ENCODE measurements at regions not wholly inside any gene's neighbourhood (a gene's known extent, or its start where the extent isn't known, plus 50 kb on each side); places are given as distances from the start of the nearest gene placed in this dataset.
"Not testable (repeated sequence)": the region's sequence is repeated elsewhere in the genome, so short reads cannot be mapped to it uniquely, and the experiment has no call there.

DNA sequence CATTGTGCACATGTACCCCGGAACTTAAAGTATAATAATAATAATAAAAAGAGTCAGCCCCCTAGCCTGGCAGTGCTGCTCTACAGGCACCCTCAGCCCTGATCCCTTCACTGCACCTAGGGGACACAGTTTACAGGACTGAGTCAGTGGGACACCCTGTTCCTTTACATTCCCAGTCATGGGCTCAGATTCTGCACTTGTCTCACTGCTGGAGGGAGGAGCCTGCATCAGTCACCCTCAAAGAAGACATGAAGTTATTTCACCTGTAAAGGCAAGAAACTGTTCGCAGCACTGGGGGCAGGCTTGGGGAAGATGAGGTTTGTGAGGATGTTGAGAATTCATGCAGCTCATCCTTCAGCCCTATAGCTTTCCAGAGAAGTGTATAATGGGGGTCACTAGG is 50.7 kb upstream of the VPREB1 start:
- no peak for DNase-seq

DNA sequence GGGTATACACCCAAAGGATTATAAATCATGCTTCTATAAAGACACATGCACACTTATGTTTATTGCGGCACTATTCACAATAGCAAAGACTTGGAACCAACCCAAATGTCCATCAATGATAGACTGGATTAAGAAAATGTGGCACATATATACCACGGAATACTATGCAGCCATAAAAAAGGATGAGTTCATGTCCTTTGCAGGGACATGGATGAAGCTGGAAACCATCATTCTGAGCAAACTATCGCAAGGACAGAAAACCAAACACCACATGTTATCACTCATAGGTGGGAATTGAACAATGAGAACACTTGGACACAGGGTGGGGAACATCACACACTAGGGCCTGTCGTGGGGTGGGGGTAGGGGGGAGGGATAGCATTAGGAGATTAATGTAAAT is 51.1 kb upstream of the VPREB1 start:
- DNase-seq = not testable (repeated sequence)

DNA sequence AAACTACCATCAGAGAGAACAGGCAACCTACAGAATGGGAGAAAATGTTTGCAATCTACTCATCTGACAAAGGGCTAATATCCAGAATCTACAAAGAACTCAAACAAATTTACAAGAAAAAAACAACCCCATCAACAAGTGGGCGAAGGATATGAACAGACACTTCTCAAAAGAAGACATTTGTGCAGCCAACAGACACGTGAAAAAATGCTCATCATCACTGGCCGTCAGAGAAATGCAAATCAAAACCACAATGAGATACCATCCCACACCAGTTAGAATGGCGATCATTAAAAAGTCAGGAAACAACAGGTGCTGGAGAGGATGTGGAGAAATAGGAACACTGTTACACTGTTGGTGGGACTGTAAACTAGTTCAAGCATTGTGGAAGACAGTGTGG is 51.6 kb upstream of the VPREB1 start:
- not testable (repeated sequence) for DNase-seq

DNA sequence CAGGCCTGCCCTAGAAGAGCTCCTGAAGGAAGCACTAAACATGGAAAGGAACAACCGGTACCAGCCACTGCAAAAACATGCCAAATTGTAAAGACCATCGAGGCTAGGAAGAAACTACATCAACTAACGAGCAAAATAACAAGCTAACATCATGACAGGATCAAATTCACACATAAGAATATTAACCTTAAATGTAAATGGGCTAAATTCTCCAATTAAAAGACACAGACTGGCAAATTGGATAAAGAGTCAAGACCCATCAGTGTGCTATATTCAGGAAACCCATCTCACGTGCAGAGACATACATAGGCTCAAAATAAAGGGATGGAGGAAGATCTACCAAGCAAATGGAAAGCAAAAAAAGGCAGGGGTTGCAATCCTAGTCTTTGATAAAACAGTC is 54.8 kb upstream of the VPREB1 start:
- DNase-seq = not testable (repeated sequence)

DNA sequence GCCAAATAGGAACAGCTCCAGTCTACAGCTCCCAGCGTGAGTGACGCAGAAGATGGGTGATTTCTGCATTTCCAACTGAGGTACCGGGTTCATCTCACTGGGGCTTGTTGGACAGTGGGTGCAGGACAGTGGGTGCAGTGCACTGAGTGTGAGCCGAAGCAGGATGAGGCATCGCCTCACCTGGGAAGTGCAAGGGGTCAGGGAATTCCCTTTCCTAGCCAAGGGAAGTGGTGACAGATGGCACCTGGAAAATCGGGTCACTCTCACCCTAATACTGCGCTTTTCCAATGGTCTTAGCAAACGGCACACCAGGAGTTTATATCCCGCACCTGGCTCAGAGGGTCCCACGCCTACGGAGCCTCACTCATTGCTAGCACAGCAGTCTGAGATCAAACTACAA is 56.7 kb upstream of the VPREB1 start:
- not testable (repeated sequence) for DNase-seq

DNA sequence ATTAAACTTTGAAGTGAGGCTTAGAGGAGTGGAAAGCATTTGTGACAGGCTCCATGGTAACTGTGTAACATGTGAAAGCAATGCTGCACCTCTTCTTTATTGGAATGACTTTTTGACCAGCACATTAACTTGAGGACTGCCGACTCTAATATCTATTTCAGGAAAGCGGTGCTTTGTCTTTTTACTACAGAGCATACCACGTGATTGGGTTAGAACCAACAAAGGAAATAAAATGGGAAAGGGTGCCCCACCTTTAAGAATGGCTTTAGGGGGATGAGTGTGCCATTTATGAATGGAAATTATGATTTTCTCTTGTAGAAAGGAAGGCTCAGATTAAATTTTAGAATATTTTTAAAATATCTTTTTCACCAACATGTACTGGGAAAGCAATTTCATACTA is 57.3 kb upstream of the VPREB1 start:
- no peak for DNase-seq

DNA sequence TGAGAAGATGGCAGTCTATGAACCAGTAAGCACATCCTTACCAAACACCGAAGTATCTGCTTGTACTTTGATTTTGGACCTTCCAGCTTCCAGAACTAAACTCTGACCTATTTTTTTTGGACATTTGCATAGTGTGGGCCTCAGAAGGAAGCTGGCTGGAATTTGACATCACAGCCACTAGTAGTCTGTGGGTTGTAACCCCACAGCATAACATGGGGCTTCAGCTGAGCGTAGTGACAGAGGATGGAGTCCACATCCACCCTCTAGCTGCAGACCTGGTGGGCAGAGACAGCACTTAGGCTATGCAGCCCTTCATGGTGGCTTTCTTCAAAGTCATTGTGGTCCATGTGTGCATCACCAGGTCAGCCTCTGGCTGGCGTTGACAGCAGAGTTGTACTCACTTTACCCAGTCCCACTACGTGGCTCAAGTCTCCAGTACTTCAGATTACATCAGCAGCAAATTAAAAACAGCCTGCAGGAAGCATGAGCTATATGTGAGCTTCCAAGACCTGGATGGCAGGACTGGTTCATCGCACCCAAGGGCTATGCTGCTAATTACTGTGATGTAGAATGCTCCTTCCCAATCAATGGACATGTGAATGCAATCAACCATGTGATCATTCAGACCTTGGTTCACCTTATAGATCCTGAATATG is 58.6 kb upstream of the VPREB1 start:
- no peak for DNase-seq

DNA sequence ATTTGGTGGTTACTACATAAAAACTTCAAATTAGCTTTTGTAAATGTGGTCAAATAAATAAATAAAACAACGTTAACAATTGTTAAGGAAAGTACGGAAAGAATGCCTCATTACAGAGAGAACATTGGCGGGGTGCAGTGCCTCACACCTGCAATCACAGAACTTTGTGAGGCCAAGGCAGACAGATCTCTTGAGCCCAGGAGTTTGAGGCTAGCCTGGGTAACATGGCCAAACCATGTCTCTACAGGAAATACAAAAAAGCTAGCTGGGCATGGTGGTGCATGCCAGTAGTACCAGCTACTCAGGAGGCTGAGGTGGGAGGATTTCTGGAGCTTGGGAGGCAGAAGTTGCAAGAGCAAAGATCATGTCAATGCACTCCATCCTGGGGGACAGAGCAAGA is 59.4 kb upstream of the VPREB1 start:
- no peak for DNase-seq

DNA sequence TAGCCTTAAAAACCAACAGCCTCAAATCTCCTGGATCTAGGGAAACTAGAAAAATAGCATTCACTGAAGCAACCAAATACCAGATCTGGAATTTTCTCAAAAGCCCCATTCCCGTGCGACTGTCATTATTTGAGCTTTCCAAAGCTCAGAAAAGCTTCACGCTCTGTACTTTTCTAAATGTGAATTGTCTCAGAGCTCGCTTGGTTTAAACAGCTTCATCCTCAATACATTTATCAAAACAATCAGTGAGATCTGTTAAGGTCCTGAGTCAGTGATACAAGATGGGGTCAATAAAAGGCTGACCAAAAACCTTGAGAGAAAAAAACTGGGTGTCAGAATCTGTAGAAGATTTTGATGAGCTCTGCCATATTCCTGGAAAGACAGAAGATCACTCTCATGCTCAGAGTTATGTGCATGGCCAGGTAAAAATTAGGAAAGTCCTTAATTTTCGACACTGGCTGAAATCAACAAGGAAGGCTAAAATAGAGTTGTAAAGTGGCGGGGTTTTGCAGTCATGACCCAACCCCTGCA is 60.2 kb upstream of the VPREB1 start:
- DNase-seq = no peak

DNA sequence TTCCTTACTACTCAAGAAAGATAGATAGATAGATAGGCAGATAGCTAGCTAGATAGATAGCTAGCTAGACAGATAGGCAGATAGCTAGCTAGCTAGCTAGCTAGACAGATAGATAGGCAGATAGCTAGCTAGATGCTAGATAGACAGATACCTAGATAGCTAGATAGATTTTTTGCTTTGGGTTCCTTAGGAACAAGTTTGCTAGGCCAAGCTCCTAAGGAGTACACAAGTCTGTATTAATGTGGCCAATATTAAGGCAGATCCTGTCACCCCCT is 61.7 kb upstream of the VPREB1 start:
- no peak for DNase-seq

DNA sequence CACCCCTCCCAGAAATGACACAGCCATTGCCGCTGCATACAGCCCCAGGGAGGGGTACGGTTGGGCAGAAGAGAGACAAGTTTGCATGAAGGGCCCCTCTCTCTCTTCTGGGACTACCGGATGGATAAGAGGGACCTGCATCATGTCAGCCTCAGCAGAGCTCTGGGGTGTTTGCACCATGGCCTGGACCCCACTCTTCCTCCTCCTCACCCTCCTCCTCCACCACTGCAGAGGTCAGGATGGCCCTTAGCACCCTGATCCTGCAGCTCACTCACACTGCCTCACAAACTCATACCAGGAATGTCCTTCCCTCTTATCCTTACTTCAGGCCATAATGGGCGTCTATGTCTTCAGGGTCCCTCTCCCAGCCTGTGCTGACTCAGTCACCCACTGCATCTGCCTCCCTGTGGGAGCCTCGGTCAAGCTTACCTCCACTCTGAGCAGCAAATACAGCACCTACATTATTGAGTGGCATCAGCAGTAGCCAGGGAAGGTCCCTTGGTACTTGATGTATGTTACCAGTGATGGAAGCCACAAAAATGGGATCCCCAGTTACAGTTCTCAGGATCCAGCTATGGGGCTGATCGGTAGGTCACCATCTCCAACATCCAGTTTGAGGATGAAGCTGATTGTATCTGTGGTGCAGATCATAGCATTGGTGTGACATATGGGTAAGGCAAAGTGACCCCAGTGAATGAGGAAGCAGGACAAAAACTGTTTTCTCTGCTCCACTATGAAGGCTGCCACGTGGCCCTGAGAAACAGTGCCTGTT is 62.2 kb upstream of the VPREB1 start:
- DNase-seq = no peak

DNA sequence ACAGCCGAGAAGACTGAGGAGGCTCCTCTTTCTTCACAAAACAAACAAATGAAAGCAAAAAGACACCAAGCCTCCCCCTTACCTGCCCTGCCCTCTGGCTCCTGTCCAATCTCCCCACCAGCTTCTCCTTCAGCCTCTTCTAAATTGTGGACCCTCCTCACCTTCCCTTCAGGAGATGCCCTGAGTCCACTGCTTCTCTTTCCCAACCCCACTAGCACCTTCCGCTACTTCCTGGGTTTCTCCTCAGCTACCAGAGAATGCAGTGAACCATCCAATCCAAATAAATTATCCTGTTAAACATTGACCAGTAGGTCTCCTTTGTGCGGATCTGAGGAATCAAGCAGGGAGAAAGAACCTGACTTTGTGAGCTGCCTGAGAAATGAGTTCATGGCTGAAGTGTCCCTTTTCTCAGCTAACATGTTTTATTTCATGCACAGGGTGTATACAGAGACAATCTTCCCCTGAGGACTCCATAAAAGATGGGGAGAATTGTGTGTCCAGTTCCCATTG is 63.2 kb upstream of the VPREB1 start:
- DNase-seq = no peak

DNA sequence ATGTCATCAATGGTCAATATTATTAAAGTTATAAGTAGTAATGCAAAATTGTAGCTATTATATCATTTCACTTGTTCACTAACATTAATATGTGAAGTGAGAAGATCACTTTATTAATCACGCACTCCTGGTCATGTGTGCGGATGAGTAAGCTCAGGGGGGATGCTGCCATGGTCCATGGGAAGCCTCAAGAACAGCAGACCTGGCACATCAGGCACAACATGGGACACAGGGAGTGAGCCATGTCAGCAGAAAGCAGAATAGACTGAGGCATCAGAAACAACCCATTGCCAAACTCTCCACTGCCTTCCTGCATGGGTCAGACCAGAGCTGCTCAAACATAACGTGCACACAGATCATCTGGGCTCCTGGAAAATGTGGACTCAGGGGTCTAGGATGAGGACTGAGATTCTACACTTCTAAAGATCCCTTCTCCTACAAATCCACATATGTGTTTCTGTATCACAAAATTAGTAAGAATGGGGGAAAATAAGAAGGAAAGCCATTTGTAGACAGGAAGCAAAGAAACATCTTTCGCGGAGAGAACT is 63.8 kb upstream of the VPREB1 start:
- no peak for DNase-seq

DNA sequence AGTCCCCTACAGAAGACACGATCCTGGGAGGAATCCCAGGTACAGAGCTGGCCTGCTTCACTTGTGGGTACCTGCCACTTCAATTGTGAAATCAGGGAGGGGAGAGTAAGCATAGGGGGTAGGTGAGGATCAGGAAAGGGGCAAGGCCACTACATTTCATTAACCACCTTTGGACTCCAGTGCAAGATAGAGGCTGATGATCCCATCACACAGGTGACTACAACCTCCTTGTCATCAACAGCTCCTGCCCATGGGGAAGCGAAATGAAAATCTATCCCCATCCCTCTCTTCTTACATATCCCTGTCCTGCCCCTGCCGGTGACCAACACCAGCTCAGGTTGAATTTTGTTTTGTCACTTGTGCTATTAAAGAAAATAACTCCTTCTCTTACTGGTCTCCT is 64.7 kb upstream of the VPREB1 start:
- DNase-seq = no peak

DNA sequence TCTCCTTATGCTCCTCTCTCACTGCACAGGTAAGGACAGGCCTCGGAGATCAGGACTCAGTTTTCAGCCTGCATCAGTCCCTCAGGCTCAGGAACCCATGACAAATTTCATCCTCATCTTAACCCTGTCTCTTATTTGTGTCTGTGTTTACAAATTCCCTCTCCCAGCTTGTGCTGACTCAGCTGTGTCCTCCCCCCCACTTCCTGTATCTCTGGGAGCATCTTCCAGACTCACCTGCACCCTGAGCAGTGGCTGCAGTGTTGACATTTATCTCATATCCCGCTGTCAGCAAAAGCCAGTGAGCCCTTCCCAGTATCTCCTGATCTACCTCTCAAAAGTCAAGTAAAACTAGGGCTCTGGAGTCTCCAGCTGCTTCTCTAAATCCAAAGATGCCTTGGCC is 65.6 kb upstream of the VPREB1 start:
- no peak for DNase-seq

DNA sequence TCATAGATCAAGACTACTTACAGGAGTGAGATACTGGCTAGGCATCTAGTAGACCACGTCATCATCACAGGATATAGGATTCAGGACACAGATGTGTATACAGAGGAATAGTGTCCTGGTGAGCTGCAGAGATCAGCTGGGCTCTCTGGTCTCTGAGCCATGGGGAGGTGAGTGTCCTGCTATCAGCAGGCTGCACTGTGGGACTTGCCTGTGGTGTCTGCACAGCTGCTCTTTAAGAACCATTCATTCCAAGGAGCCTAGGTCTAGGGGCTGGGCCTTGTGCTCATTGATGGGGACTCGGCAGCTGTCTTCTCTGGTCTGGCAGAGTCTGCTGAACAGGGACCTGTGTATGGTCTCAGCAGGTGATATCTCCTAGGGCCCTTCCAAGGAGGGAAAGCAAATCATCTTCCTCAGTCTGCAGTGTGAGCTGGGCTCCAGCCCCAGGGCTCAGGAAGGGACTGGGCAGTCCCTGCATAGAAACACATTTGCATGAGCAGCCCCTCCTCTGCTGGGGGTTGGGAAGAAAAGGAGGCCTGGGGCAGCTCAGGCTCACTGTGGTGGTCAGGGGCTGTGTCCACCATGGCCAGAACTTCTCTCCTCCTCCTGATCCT is 66.1 kb upstream of the VPREB1 start:
- no peak for DNase-seq

DNA sequence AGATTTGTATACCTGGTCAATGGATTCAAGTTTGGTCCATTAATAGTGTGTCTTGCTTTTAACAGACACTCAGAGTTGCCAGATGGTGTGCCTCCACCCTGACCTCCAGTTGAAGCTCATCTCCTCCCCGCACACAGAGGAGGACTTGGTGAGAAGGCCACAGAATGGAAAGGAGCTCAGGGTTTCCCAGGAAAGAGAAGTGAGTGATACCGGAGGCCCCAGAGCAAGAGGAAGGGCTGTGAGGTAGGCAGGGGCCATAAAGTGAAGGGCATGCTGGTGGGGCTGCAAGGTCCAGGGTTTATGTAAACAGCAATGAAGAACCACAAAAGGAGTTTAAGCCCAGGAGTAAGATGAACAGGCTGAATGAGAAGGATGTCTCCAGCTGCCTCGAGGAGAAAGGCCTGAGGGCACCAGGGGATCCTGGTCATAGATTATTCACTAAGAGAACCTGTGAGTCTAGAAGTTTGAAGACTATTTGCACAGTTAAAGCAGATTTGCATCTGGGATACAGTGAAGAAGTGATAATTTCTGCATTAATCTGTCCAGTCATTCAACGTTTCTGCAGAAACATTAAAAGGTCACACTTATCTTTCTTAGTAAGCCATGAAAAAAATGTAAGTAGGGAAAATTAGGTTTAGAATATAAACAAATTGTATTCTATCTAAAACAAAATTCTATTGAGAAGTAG is 67.5 kb upstream of the VPREB1 start:
- no peak for DNase-seq

DNA sequence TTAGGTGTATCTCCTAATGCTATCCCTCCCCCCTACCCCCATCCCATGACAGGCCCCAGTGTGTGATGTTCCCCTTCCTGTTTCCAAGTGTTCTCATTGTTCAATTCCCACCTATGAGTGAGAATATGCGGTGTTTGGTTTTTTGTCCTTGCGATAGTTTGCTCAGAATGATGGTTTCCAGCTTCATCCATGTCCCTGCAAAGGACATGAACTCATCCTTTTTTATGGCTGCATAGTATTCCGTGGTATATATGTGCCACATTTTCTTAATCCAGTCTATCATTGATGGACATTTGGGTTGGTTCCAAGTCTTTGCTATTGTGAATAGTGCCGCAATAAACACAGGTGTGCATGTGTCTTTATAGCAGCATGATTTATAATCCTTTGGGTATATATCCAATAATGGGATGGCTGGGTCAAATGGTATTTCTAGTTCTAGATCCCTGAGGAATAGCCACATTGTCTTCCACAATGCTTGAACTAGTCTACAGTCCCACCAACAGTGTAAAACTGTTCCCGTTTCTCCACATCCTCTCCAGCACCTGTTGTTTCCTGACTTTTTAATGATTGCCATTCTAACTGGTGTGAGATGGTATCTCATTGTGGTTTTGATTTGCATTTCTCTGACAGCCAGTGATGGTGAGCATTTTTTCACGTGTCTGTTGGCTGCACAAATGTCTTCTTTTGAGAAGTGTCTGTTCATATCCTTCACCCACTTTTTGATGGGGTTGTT is 71.5 kb upstream of the VPREB1 start:
- not testable (repeated sequence) for DNase-seq

DNA sequence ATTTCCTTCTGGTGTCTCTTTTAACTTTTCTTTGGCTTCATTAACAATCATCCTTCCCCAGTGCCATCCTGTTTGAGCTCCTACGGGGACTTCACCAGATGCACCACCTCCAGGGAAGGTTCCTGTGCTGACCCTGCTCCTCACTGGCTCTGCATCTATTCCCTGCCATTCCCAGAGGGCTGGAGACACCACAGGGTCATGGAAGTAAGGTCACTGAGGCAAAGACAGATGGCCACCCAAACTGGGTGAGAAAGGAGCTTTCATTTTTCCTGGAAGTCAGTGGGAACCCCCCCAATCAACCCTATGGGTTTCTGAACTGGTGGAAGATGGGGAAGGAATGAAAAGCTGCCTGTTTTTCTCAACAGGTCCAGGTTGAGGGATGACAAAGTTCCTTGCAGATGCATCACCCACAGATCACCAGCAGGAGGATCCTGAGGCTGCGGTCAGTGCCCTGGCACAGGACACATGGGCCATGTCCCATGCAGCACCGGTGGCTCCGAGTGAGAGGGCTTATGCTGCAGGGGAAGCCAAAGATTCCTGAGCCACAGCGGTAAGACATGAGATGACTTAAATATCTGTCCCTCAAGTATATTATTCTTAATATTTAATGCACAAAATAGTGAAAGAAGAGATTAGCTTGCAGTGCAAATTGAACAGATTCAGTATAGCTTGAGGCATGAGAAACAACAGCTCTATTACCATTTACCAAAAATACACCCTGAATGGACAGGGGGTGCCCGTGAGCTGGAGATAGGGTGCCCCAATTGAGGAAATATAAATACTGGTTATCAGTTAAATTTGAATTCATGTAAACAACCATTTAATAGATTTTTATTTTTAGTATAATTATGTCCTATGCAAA is 73.0 kb upstream of the VPREB1 start:
- no peak for DNase-seq

DNA sequence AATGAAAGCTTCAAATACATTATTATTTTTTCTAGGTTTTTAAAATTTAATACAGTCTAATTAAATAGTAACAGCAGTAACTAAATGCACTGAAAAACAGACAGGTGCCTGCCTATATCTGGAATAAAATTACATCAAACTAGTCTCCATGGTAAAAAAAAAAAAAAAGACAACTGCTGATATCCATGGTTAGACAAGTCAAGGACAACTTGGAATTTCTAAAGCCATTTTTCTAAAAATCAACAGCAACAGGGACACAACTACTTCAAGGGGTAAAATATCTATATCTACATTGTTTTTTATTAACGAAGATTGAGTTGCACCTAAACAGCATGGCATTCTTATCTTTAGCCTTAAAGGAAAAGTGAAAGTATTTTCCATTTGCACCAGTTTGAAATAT is 74.7 kb upstream of the VPREB1 start:
- DNase-seq = no peak

Data from activated T-cell treated with anti-CD3 and anti-CD28 coated beads, Interleukin-2, amount 50 U/mL, for 1 hour (primary cell).